ENCODE measurements at regions not wholly inside any gene's neighbourhood (a gene's known extent, or its start where the extent isn't known, plus 50 kb on each side); places are given as distances from the start of the nearest gene placed in this dataset.
A peak's percentile ranks its signal among the peaks of the same experiment; 100 is the strongest.

- H3K4me3 ChIP-seq: no peak overlapping the region
- H3K36me3 ChIP-seq (ENCODE audit: low read depth, missing control alignments): no peaks in the 10 kb centered on the region
- DNase-seq: no peak
- TF ChIP-seq CTCF (IDR thresholded peaks at IDR 0.05) (no peak), POLR2A (IDR thresholded peaks at IDR 0.05) (no peak)
- no peaks in the 10 kb centered on the region for H3K4me1 ChIP-seq
- intact Hi-C loops (cut with DNase I; ENCODE audit: low total_unique reads): loop anchor here (5.0 kb wide), 1 partner anchor 946 kb away; no protein-coding TSS in a partner anchor
- H3K9me3 ChIP-seq: no peaks in the 10 kb centered on the region
- WGBS, 2 donors: 77 to 80% methylated on average over 8 of the region's 8 CpGs
- H3K27ac ChIP-seq: no peak overlapping the region
- H3K27me3 ChIP-seq: no peaks in the 10 kb centered on the region
Measured at GRCh38 chr3:71876135-71877105, 91.5 kb upstream of the PROK2 start.

- Histone ChIP-seq H3K9me3 (no peaks in the 10 kb centered on the region), H3K4me1 (no peaks in the 10 kb centered on the region), H3K36me3 (ENCODE audit: low read depth, missing control alignments) (no peaks in the 10 kb centered on the region), H3K4me3 (no peak overlapping the region), H3K27ac (no peak overlapping the region), H3K27me3 (no peaks in the 10 kb centered on the region)
- intact Hi-C loops (cut with DNase I; ENCODE audit: low total_unique reads): loop anchor here (5.0 kb wide), 1 partner anchor 947 kb away; no protein-coding TSS in a partner anchor
- WGBS, 2 donors: 36 to 54% methylated on average over 4 of the region's 4 CpGs
- DNase-seq: peak; percentile 84
- TF ChIP-seq CTCF (IDR thresholded peaks at IDR 0.05) (peak; percentile 51 to 81 (median 59)), POLR2A (IDR thresholded peaks at IDR 0.05) (no peak)
Measured at GRCh38 chr3:71875461-71875947, 90.6 kb upstream of the PROK2 start.

GRCh38 chr3:71874618-71875017 is 89.7 kb upstream of the PROK2 start:
- TF ChIP-seq CTCF (IDR thresholded peaks at IDR 0.05): no peak
- TF ChIP-seq POLR2A (IDR thresholded peaks at IDR 0.05): no peak
- no peaks in the 10 kb centered on the region for H3K4me1 ChIP-seq
- intact Hi-C loops (cut with DNase I; ENCODE audit: low total_unique reads): loop anchor here (5.0 kb wide), 1 partner anchor 948 kb away; no protein-coding TSS in a partner anchor
- H3K27ac ChIP-seq: no peak overlapping the region
- no peaks in the 10 kb centered on the region for H3K9me3 ChIP-seq
- no peak for DNase-seq
- H3K4me3 ChIP-seq: no peak overlapping the region
- H3K36me3 ChIP-seq (ENCODE audit: low read depth, missing control alignments): no peaks in the 10 kb centered on the region
- 81 to 89% methylated on average over 4 of the region's 4 CpGs for WGBS, 2 donors
- H3K27me3 ChIP-seq: no peaks in the 10 kb centered on the region

- TF ChIP-seq POLR2A (IDR thresholded peaks at IDR 0.05) (no peak), CTCF (IDR thresholded peaks at IDR 0.05) (no peak)
- no peaks in the 10 kb centered on the region for H3K36me3 ChIP-seq (ENCODE audit: low read depth, missing control alignments)
- no peaks in the 10 kb centered on the region for H3K4me1 ChIP-seq
- 48 to 49% methylated on average over 10 of the region's 10 CpGs for WGBS, 2 donors
- no peaks in the 10 kb centered on the region for H3K9me3 ChIP-seq
- H3K4me3 ChIP-seq: no peak overlapping the region
- intact Hi-C loops (cut with DNase I; ENCODE audit: low total_unique reads): no loop called here
- no peak for DNase-seq
- H3K27ac ChIP-seq: no peak overlapping the region
- no peaks in the 10 kb centered on the region for H3K27me3 ChIP-seq
Measured at GRCh38 chr3:71873093-71873611, 88.2 kb upstream of the PROK2 start.

Data from testis (tissue), 2 donors.